GM13977 (cell line): ENCODE measurements at regions not wholly inside any gene's neighbourhood (a gene's known extent, or its start where the extent isn't known, plus 50 kb on each side); places are given as distances from the start of the nearest gene placed in this dataset.

Source experiments
- DNase-seq: peaks from one replicate; pipeline ENCODE4 v3.0.0; 2012; ENCODE audit warnings: low spot score
- CTCF ChIP-seq: IDR thresholded peaks from 2 replicates; pipeline ENCODE4 v1.5.1; 2012; ENCODE audit warnings: mild to moderate bottlenecking, control low read depth; ENCODE audit not compliant: insufficient read depth; ENCODE audit errors: extremely low read depth, missing control alignments
- in situ Hi-C: fragments of 300-500 bp; cut with MboI; formaldehyde crosslinking; loops from one replicate; pipeline ENCODE4 v1.12.0; 2022; ENCODE audit warnings: low sequenced_read_pairs, low pct_unique_long_range_greater_than_20kb, mixed read lengths, inconsistent platforms; ENCODE audit not compliant: unreplicated experiment

- in situ Hi-C loops = loop anchor here (25.0 kb wide), 1 partner anchor 374 kb away; no protein-coding TSS in a partner anchor
- TF ChIP-seq CTCF = no peak
- DNase-seq = no peak
Measured at GRCh38 chr9:34887841-34888240, 70.2 kb upstream of the PHF24 start.

DNA sequence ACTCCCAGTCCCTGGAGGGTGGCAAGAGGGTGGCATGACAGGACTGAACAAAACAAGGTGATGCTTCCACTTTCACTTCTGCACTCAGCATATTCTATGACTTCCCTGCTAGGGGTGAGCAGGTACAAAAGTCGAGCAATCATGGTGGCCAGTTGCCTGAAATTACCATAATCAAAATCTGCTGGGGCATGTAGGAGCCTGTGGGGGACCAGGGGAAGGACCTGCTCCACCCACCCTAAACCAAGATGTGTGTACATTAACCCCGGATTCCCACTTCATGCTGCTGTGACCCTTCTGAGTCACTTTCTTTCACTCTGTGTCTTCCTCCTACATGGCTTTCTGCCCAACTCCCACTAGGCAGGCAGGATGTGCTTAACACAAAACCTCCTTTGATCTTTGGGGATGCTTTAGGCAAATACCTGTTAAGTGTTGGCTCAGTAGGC lies 73.3 kb upstream of the PHF24 start:
- peak; percentile 19 for DNase-seq
- TF ChIP-seq CTCF = no peak
- in situ Hi-C loops = loop anchor here (25.0 kb wide), 1 partner anchor 378 kb away; no protein-coding TSS in a partner anchor

DNA sequence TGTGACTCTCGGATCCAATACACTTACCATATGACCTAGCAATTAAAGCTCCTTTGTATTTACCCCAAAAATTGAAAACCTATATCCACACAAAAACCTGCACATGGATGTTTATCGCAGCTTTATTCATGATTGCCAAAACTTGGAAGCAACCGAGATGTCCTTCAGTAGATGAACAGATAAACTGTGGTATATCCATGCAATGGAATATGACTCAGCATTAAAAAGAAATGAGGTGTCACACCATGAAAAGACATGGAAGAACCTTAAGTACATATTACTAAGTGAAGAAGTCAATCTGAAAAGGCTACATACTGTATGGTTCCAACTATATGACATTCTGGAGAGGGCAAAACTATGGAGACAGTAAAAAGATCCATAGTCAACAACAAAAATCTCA lies 82.0 kb upstream of the PHF24 start:
- no peak for TF ChIP-seq CTCF
- no peak for DNase-seq
- in situ Hi-C loops = loop anchor here (25.0 kb wide), 1 partner anchor 386 kb away; no protein-coding TSS in a partner anchor

DNA sequence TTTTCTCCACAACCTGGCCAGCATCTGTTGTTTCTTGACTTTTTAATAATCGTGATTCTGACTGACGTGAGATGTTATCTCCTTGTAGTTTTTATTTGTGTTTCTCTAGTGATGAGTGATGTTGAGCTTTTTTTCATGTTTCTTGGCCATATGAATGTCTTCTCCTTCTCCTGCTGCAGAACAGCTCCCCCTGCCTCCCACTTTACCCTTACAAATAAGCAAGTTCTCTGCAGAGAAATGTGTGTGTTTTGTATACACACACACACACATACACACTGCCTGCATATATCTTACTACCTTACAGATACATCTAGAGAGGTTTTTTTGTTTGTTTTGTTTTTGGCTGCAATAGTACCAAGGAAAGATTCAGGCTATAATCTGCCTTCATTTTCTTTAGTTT lies 88.7 kb upstream of the PHF24 start:
- in situ Hi-C loops = no loop called here
- no peak for DNase-seq
- peak; percentile 45 for TF ChIP-seq CTCF

DNA sequence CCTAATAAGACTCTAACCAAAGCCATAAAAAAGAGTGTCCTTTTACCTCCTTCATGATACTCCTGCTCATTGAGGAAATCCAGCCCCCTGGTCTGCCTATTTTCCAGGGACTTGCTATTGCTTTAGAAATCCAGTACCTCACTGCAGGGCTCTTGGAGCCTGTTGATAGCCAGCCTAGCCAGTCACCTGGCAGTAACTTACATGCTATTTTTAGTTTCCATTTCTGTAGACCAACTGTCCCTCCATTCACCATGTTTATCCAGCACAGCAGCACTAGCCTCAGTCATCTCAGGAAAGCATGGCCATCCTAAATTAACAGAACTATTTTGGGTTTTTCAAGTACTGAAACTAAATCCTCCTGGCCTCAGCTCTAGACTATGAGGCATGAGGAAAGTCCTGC lies 91.5 kb upstream of the PHF24 start:
- DNase-seq = no peak
- in situ Hi-C loops = no loop called here
- no peak for TF ChIP-seq CTCF

DNA sequence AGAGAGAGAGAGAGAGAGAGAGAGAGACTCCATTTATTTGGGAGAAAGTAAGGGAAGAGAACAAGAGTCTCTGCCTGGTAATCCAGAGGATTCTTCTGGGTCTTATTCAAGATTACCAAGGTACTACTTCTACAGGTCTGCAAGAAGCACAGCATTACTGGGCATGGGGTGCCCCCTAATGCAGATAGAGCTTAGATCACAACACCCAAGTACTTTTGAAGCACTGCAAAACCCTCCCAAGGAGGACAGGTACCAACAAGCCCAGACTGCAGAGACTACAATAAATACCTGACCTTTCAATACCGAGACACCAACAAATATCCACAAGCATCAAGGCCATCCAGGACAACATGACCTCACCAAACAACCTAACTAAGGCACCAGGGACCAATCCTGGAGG lies 94.7 kb upstream of the PHF24 start:
- no peak for DNase-seq
- in situ Hi-C loops = no loop called here
- no peak for TF ChIP-seq CTCF

- in situ Hi-C loops = no loop called here
- DNase-seq = no peak
Measured at GRCh38 chr9:34862836-34863235, 95.2 kb upstream of the PHF24 start.

More at GRCh38 chr9:34862836-34863235, 95.2 kb upstream of the PHF24 start:
- TF ChIP-seq CTCF = no peak
